Activated CD4-positive, CD25-positive, alpha-beta regulatory T cell treated with anti-CD3 and anti-CD28 coated beads, Interleukin-2, amount 50 U/mL, for 16 hours (primary cell): ENCODE measurements at regions not wholly inside any gene's neighbourhood (a gene's known extent, or its start where the extent isn't known, plus 50 kb on each side); places are given as distances from the start of the nearest gene placed in this dataset.
"Not testable (repeated sequence)": the region's sequence is repeated elsewhere in the genome, so short reads cannot be mapped to it uniquely, and the experiment has no call there.

Source experiments
- DNase-seq: peaks from one replicate; pipeline ENCODE4 v3.0.0-alpha.2; 2020; ENCODE audit warnings: low read depth, low spot score

GRCh38 chr2:234695981-234696380 is 199.1 kb upstream of the ARL4C start:
- no peak for DNase-seq

GRCh38 chr2:234694244-234695013 is 197.5 kb upstream of the ARL4C start:
- DNase-seq, result no peak

GRCh38 chr2:234693681-234694190 is 196.9 kb upstream of the ARL4C start:
- DNase-seq, result not testable (repeated sequence)

- not testable (repeated sequence) for DNase-seq
These were observed 196.3 kb upstream of the ARL4C start for GRCh38 chr2:234693191-234693590.

- DNase-seq, result no peak
These were observed 195.4 kb upstream of the ARL4C start for GRCh38 chr2:234691968-234692955.

- no peak for DNase-seq
These were observed 194.3 kb upstream of the ARL4C start for GRCh38 chr2:234691214-234691575.

- no peak for DNase-seq
These were observed 193.8 kb upstream of the ARL4C start for GRCh38 chr2:234690569-234691213.

GRCh38 chr2:234689911-234690379 is 193.1 kb upstream of the ARL4C start:
- DNase-seq, result no peak

GRCh38 chr2:234687718-234688475 is 191.0 kb upstream of the ARL4C start:
- no peak for DNase-seq

- DNase-seq, result no peak
These were observed 189.4 kb upstream of the ARL4C start for GRCh38 chr2:234686088-234686890.

- DNase-seq, result no peak
These were observed 187.6 kb upstream of the ARL4C start for GRCh38 chr2:234684466-234684865.

- no peak for DNase-seq
These were observed 187.1 kb upstream of the ARL4C start for GRCh38 chr2:234683950-234684349.

- DNase-seq, result no peak
These were observed 185.8 kb upstream of the ARL4C start for GRCh38 chr2:234682492-234683228.

GRCh38 chr2:234680688-234681619 is 184.1 kb upstream of the ARL4C start:
- no peak for DNase-seq

- no peak for DNase-seq
These were observed 183.1 kb upstream of the ARL4C start for GRCh38 chr2:234679741-234680687.

- no peak for DNase-seq
These were observed 182.4 kb upstream of the ARL4C start for GRCh38 chr2:234679301-234679740.

- DNase-seq, result no peak
These were observed 181.8 kb upstream of the ARL4C start for GRCh38 chr2:234678711-234679110.
